Fibroblast of the aortic adventitia (primary cell): ENCODE measurements at regions not wholly inside any gene's neighbourhood (a gene's known extent, or its start where the extent isn't known, plus 50 kb on each side); places are given as distances from the start of the nearest gene placed in this dataset.

Experiments used
- DNase-seq: peaks from one replicate; pipeline ENCODE4 v3.0.0-alpha.2; 2010; ENCODE audit warnings: low read depth
- H3K4me3 ChIP-seq: 2 replicates; pipeline ENCODE4 v1.5.1; 2011; ENCODE audit warnings: low read depth, mild to moderate bottlenecking, control low read depth, low read length, moderate library complexity
- TF ChIP-seq, protein P1 (sequence below): IDR thresholded peaks from 2 replicates; pipeline ENCODE4 v1.5.1; 2011; ENCODE audit warnings: mild to moderate bottlenecking, low read length, control low read depth, inconsistent platforms; ENCODE audit not compliant: insufficient read depth

DNA sequence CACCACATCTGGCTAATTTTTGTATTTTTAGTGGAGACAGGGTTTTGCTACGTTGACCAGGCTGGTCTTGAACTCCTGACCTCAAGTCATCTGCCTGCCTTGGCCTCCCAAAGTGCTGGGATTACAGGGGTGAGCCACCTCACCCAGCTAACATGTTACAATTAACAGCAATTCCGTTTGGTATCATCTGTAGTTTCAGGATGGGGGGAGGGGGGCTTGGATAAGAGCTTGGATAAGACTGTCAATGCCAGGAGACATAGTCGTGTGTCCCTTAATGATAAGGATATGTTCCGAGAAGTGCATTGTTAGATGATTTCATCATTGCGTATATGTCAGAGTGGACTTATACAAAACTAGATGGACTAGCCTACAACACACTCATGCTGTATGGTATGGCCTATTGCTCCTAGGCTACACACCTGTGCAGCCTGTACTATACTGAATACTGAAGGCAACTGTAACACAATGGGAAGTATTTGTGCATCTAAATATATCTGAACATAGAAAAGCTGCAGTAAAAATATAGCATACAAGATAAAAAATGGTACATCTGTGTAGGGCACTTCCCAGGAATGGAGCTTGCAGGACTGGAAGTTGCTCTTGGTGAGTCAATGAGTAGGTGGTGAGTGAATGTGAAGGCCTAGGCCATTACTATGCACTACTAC lies 103.9 kb upstream of the TNS3 start:
- peak; percentile 16 for DNase-seq
- TF ChIP-seq, protein P1, sequence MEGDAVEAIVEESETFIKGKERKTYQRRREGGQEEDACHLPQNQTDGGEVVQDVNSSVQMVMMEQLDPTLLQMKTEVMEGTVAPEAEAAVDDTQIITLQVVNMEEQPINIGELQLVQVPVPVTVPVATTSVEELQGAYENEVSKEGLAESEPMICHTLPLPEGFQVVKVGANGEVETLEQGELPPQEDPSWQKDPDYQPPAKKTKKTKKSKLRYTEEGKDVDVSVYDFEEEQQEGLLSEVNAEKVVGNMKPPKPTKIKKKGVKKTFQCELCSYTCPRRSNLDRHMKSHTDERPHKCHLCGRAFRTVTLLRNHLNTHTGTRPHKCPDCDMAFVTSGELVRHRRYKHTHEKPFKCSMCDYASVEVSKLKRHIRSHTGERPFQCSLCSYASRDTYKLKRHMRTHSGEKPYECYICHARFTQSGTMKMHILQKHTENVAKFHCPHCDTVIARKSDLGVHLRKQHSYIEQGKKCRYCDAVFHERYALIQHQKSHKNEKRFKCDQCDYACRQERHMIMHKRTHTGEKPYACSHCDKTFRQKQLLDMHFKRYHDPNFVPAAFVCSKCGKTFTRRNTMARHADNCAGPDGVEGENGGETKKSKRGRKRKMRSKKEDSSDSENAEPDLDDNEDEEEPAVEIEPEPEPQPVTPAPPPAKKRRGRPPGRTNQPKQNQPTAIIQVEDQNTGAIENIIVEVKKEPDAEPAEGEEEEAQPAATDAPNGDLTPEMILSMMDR = no peak
- no peak overlapping the region for H3K4me3 ChIP-seq

DNA sequence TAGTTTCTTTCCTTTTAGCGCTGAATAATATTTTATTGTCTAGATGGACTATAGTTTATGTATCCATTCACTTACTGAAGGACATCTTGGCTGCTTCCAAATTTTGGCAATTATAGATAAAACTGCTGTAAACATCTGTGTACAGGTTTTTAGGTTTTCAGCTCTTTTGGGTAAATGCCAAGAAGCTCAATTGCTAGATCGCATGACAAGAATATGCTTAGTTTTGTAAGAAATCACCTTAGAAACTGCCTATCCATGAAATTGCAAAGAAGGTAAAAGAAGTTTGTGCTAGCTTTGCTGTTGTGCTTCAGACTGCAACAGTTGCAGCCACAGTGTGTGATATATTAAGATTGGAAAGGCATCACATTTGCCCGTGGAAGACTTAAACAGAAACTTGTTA lies 103.2 kb upstream of the TNS3 start:
- no peak overlapping the region for H3K4me3 ChIP-seq
- no peak for DNase-seq
- TF ChIP-seq, protein P1 = no peak

DNA sequence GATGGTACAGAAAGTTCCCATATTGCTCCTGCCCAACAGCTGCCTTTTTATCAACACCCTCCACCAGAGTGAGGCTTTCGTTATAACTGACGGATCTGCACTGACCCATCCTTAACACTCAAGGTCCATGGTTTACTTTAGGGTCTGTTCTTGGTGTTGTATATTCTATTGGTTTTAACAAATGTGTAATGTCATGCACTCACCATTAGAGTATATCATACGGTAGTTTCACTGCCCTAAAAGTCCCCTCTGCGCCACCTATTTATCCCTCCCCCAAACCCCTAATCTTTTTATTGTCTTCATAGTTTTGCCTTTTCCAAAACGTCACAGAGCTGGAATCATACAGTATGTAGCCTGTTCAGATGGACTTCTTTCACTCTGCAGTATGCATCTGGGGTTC lies 102.8 kb upstream of the TNS3 start:
- TF ChIP-seq, protein P1 = no peak
- H3K4me3 ChIP-seq = no peak overlapping the region
- DNase-seq = no peak

DNA sequence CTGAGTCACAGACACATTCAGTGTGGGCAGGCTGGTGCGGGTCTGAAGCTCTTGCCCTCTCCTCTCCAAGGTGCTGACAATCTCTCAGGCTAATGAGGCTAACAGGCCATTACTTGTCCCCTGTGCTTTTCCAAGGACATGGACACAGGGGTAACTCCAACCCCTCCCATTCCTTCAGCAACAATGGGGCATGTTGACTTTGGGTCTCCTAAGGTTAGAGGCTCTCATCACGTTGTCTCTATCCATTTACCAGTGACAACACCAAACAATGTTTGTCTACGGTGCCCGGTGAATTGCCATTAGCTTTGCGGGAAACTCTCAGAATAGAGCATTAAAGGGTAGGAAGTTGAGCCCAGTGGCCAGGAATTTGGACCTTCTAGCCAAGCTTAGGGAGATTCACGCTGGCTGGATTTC lies 101.6 kb upstream of the TNS3 start:
- H3K4me3 ChIP-seq = no peak overlapping the region
- DNase-seq = no peak
- TF ChIP-seq, protein P1 = no peak

DNA sequence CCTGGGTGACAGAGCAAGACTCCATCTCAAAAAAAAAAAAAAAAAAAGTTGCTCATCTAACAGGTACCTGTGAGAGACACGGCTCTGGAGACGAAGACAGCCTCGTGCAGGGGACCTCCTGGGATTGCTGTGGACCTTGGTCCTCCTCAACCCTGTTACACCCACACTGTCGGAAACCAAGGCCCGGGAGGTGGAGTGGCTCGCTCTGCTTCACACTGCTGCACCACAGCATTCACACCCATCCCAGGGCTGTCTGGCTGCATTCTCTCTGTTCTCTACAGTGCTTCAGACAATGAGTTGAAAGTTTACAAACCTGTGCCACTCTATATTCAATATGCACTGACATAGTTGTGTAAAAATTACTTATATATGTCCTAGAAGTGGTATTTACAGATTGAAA lies 101.0 kb upstream of the TNS3 start:
- no peak for DNase-seq
- no peak overlapping the region for H3K4me3 ChIP-seq
- TF ChIP-seq, protein P1 = no peak

DNA sequence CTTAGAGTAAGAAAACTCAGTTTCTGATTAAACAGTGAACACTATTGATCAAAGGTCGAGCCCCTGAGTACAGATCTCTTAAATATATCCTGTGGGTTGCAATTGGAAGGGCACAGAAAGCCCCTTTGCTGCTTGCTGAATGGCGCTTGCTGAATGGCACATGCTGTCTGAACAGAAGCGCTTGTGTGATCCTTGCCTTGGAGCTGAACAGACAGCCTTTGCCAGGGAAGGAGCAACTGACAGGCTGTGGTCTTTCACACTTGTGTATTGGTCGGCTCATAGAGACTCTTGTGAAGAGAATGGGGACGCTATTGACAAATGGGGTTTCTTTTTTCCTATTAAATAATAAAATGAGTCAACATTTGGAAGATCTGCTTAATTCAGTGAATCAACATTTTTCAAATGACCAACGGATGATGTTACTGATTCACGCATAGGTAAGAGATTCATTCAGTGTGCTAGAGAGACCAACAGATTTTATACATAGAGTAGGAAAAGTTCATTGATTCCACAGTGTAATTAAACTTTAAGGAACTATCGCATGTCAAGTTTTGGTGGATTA lies 99.4 kb upstream of the TNS3 start:
- no peak overlapping the region for H3K4me3 ChIP-seq
- DNase-seq = no peak
- TF ChIP-seq, protein P1 = no peak
